ENCODE measurements at regions not wholly inside any gene's neighbourhood (a gene's known extent, or its start where the extent isn't known, plus 50 kb on each side); places are given as distances from the start of the nearest gene placed in this dataset.

DNA sequence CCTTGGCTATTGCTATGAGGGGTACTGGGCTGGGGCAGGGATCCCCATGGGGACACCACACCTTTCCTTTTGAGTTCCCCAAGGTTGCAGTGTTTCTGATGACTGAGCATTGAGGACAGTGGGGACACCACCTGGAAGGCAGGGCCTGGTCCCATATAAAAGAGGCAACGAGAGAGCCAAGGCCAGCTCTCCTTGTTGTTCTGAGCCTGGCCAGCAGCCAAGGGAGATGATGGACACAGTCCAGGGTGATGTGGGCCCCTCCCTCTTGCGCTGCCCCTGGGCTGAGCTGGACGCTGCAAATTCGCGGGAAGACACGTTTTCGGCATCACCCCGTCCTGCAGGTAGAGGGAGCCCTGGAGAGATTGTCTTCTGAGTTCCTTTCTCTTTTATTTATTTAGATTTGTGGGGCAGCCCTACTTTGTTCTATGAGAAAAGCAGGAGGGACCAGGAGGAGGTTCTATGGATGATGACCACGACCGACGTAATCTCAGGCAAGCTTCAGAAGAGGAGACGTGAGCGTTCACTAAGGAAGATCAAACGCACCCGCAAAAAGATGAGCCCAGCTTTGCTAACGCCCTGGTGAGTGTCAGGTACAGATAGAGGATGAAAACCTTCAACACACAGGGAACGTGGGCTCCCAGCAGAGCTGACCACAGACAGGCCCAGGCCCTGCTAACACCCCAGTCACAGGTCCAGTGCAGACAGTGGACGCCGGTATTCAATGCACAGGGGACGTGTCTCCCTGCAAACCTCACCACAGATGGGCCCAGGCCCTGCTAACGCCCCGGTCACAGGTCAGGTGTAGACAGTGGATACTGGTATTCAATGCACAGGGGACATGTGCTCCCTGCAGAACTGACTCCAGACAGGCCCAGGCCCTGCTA, 97.4 kb downstream of the SHOX start:
- no peak for DNase-seq

DNA sequence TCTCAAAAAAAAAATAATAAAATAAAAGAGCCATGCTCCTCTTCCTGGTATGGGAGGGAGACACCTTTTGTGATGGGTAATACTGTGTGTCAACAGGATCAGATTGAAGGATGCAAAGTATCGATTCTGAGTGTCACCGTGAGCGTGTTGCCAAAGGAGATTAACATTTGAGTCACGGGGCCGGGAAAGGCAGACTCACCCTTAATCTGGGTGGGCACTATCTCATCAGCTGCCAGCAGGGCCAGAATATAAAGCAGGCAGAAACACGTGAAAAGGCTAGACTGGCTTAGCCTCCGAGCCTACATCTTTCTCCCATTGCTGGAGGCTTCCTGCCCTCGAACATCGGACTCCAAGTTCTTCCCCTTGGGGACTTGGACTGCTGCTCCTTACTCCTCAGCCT, 95.4 kb downstream of the SHOX start:
- DNase-seq = no peak

DNA sequence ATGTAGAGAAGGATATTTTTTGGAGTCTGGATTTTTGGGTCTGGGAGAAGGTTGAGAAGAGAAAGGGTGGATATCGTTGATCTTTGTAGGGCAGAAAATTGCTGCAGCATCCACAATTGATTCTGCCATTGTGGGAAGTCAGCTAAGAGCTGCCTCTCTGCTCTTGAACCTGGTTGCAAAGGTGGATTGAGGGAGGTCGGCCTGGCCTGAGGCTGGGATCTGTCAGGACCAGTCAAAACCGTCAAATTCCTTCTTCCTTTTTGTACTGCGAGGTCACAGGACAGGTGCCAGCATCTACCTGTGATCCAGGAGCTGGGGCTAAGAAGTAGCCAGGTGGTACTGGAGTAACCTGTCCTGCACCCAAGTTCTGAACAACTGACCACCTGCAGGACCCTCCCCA, 93.7 kb downstream of the SHOX start:
- DNase-seq = no peak

DNA sequence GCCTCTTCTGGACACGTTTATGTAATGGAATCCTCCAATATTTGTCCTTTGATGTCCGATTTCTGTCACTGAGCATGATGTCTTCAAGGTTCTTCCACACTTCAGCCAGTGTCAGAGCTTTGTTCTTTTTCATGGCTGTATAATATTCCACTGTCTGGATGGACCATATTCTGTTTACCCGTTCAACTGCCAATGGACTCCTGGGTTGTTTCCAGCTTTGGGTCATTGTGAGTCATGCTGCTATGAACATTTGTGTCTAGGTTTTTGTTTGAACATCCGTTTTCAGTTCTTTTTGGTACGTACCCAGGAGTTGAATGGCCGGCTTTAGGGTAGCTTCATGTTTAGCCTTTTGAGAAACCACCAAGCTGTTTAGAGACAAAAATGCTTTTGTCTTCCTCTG, 93.2 kb downstream of the SHOX start:
- DNase-seq = no peak

DNA sequence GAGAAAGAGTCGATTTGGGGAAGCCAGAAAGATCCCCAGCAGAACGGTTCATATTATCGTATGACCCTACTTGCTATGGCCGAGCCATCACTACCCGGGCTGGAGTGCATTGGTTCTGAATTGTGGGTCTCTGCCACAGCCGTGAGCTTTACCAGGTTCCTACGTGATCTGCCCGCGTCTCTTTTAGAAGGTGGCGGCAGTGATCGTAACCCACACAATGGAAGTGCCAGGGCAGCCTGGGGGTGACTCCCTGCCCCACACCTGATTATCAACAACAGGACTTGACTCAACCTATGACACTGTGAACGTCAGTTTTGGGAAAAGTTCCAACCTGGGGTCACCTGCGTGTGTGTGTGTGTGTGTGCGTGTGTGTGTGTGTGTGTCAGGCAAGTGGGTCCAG, 90.8 kb downstream of the SHOX start:
- no peak for DNase-seq

DNA sequence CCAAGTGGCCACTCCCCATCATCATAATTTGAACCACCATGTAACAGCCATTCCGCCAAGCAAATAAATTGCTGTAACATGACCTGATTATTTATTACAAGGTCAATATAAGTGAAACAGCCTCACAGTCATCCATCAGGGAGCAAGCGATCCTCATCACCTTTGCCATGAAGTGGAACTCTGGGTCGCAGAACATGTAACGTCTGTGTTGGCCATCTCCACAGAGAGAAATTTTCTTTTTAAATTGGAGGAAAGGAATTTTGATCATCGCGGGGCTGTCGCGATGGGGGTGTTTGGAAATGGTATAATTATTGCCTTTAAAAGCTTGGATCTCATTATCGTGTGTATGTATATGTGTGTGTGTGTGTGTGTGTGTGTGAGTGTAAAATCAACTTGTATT, 90.2 kb downstream of the SHOX start:
- no peak for DNase-seq

DNA sequence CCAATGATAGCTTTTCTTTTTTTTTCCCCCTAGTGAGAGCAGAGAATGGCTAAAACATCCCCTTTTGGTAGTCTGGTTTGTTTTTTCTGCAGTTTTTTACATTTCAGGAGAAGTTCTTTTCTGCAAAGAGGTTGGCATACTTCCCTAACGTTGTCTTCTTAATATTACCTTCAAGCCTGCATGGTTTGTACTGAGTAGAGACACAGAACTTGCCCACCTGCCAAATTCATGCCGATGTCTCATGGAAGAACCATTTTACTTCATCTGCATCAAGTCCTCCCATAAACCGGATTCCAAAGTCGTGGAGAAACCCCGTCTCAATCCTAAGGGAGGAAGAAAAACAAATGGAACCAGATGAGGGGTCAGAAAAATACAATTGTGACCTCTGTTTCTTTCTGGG, 89.7 kb downstream of the SHOX start:
- DNase-seq = no peak

DNA sequence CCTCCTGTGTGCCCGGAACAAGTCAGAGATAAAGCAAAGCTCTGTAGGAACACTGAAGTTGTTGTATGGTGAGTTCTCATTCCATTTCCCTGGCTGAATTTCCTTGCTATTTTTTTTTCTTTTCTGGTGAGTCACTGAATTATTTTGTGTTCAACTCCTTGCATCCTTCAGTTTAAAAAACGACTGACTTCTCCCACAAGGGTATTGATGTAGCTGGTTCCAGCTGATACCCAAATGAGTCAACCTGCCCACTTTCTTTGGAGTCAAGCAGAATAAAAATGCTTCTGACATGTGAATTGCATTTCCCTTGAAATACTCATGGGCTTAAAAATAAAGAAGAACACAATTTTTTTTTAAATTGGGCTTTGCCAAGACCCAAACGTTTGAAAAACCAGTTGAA, 85.5 kb downstream of the SHOX start:
- no peak for DNase-seq

DNA sequence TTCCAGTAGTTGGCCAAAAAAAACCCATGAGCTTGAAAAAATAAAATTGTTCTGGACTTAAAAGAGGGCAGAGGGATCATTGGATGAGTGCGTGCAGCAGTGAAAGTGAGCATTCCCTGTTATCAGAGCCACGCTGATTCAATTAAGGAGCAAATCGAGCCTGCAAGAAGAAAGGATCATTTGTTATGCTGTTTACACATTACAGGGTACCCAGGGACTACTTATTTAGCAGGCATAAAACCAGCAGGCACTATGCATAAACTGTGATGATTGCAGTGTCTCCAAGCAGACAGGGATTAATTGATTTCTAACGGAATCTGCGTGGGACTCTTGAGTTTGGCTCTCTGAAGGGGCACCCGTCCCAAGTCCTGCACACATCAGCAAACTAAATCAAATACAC, 83.5 kb downstream of the SHOX start:
- DNase-seq = no peak
